ENCODE measurements at regions not wholly inside any gene's neighbourhood (a gene's known extent, or its start where the extent isn't known, plus 50 kb on each side); places are given as distances from the start of the nearest gene placed in this dataset.
"Not testable (repeated sequence)": the region's sequence is repeated elsewhere in the genome, so short reads cannot be mapped to it uniquely, and the experiment has no call there.

- Histone ChIP-seq H3K36me3 (peaks cover 0 to 60% (median 42%) of the 10 kb centered on the region in 11 experiments; a peak in 17 of 22 replicates), H3K27me3 (peaks cover 0 to 4% (median 0%) of the 10 kb centered on the region in 11 experiments; a peak in 1 of 22 replicates), H3K4me2 (no peak overlapping the region), H3K4me1 (peaks cover 37 to 47% (median 45%) of the 10 kb centered on the region in 10 experiments), H4K20me1 (peaks cover 0 to 37% (median 27%) of the 10 kb centered on the region in 11 experiments; a peak in 16 of 22 replicates), H3K9me3 (replicated peaks in 1 of 11) (peaks cover 11 to 35% (median 28%) of the 10 kb centered on the region in 11 experiments; a peak in 21 of 22 replicates), H3K9ac (no peak overlapping the region), H3K4me3 (no peak overlapping the region), H3K27ac (0 out of 22 replicates have a peak overlapping the region, but pooled peaks of 1 of the 11 experiments have one; percentile 23)
- no peak for TF ChIP-seq Cebpa-rat (IDR thresholded peaks at IDR 0.05)
Measured at GRCh38 chr2:10195278-10196109, 73.0 kb downstream of the RRM2 start.

- Histone ChIP-seq H3K9ac (no peak overlapping the region), H3K4me2 (no peak overlapping the region), H3K4me1 (peaks cover 31 to 39% (median 37%) of the 10 kb centered on the region in 10 experiments), H3K9me3 (replicated peaks in 1 of 11) (peaks cover 11 to 35% (median 28%) of the 10 kb centered on the region in 11 experiments; a peak in 21 of 22 replicates), H3K27me3 (peaks cover 0 to 4% (median 0%) of the 10 kb centered on the region in 11 experiments; a peak in 1 of 22 replicates), H3K27ac (no peak overlapping the region), H3K4me3 (no peak overlapping the region), H4K20me1 (peaks cover 0 to 31% (median 22%) of the 10 kb centered on the region in 11 experiments; a peak in 16 of 22 replicates), H3K36me3 (peaks cover 0 to 60% (median 42%) of the 10 kb centered on the region in 11 experiments; a peak in 17 of 22 replicates)
- TF ChIP-seq Cebpa-rat (IDR thresholded peaks at IDR 0.05) = no peak
Measured at GRCh38 chr2:10196110-10196892, 73.8 kb downstream of the RRM2 start.

GRCh38 chr2:10196948-10197696, 74.6 kb downstream of the RRM2 start:
- Histone ChIP-seq H3K4me2 (no peak overlapping the region), H3K4me1 (peaks cover 22 to 31% (median 29%) of the 10 kb centered on the region in 10 experiments), H3K4me3 (no peak overlapping the region), H4K20me1 (peaks cover 0 to 23% (median 14%) of the 10 kb centered on the region in 11 experiments; a peak in 16 of 22 replicates), H3K9ac (no peak overlapping the region), H3K9me3 (replicated peaks in 1 of 11) (peaks cover 11 to 35% (median 28%) of the 10 kb centered on the region in 11 experiments; a peak in 21 of 22 replicates), H3K36me3 (peaks cover 0 to 60% (median 42%) of the 10 kb centered on the region in 11 experiments; a peak in 17 of 22 replicates), H3K27ac (no peak overlapping the region), H3K27me3 (no peaks in the 10 kb centered on the region; a peak in 1 of 22 replicates)
- TF ChIP-seq Cebpa-rat (IDR thresholded peaks at IDR 0.05) = no peak

- Histone ChIP-seq H3K9me3 (replicated peaks in 1 of 11) (peaks cover 11 to 35% (median 28%) of the 10 kb centered on the region in 11 experiments; a peak in 21 of 22 replicates), H3K4me1 (peaks cover 17 to 26% (median 23%) of the 10 kb centered on the region in 10 experiments), H4K20me1 (peaks cover 0 to 17% (median 8%) of the 10 kb centered on the region in 11 experiments; a peak in 11 of 22 replicates), H3K4me2 (no peak overlapping the region), H3K27me3 (no peaks in the 10 kb centered on the region), H3K4me3 (no peak overlapping the region), H3K9ac (no peak overlapping the region), H3K27ac (no peak overlapping the region), H3K36me3 (peaks cover 0 to 63% (median 42%) of the 10 kb centered on the region in 11 experiments; a peak in 17 of 22 replicates)
- no peak for TF ChIP-seq Cebpa-rat (IDR thresholded peaks at IDR 0.05)
Measured at GRCh38 chr2:10197697-10198076, 75.1 kb downstream of the RRM2 start.

- not testable (repeated sequence) for H3K4me2 ChIP-seq, H3K27ac ChIP-seq, H3K4me3 ChIP-seq, H3K27me3 ChIP-seq, H4K20me1 ChIP-seq, H3K9ac ChIP-seq
- H3K9me3 ChIP-seq (replicated peaks in 1 of 11) = peaks cover 11 to 35% (median 28%) of the 10 kb centered on the region in 11 experiments; a peak in 21 of 22 replicates
- peaks cover 9 to 23% (median 15%) of the 10 kb centered on the region in 10 experiments for H3K4me1 ChIP-seq
- H3K36me3 ChIP-seq = peaks cover 0 to 69% (median 43%) of the 10 kb centered on the region in 11 experiments; a peak in 17 of 22 replicates
Measured at GRCh38 chr2:10198482-10198881, 75.9 kb downstream of the RRM2 start.

- Histone ChIP-seq H3K27ac (no peak overlapping the region), H3K36me3 (peaks cover 0 to 66% (median 36%) of the 10 kb centered on the region in 11 experiments; a peak in 17 of 22 replicates), H3K9ac (no peak overlapping the region), H3K4me2 (no peak overlapping the region), H3K27me3 (no peaks in the 10 kb centered on the region), H3K9me3 (replicated peaks in 1 of 11) (peaks cover 11 to 28% (median 25%) of the 10 kb centered on the region in 11 experiments; a peak in 21 of 22 replicates), H3K4me3 (no peak overlapping the region), H4K20me1 (no peaks in the 10 kb centered on the region; a peak in 1 of 22 replicates), H3K4me1 (peaks cover 0 to 18% (median 10%) of the 10 kb centered on the region in 10 experiments; a peak in 14 of 20 replicates)
- no peak for TF ChIP-seq Cebpa-rat (IDR thresholded peaks at IDR 0.05)
Measured at GRCh38 chr2:10201201-10201600, 78.7 kb downstream of the RRM2 start.

GRCh38 chr2:10202131-10202665, 79.7 kb downstream of the RRM2 start:
- Histone ChIP-seq H3K9me3 (replicated peaks in 1 of 11) (peaks cover 11 to 18% (median 15%) of the 10 kb centered on the region in 11 experiments; a peak in 21 of 22 replicates), H3K27me3 (no peaks in the 10 kb centered on the region), H3K4me2 (no peak overlapping the region), H3K9ac (no peak overlapping the region), H3K36me3 (peaks cover 0 to 64% (median 26%) of the 10 kb centered on the region in 11 experiments; a peak in 15 of 22 replicates), H4K20me1 (no peaks in the 10 kb centered on the region; a peak in 1 of 22 replicates), H3K27ac (no peak overlapping the region), H3K4me3 (no peak overlapping the region), H3K4me1 (peaks cover 0 to 18% (median 10%) of the 10 kb centered on the region in 10 experiments; a peak in 14 of 20 replicates)
- TF ChIP-seq Cebpa-rat (IDR thresholded peaks at IDR 0.05) = no peak

Data from BLaER1 treated with 17β-estradiol and CSF1 and Interleukin-3, amounts not matched to agents 10 nM and 100 nM (cell line).